ENCODE measurements at regions not wholly inside any gene's neighbourhood (a gene's known extent, or its start where the extent isn't known, plus 50 kb on each side); places are given as distances from the start of the nearest gene placed in this dataset.

GRCh38 chr4:110292994-110293744 is 94.8 kb upstream of the ELOVL6 start:
- H3K4me3 ChIP-seq = no peak overlapping the region

GRCh38 chr4:110290511-110290910 is 92.1 kb upstream of the ELOVL6 start:
- H3K4me3 ChIP-seq = no peak overlapping the region
- H3K27ac ChIP-seq = no peak overlapping the region

More at GRCh38 chr4:110292994-110293744, 94.8 kb upstream of the ELOVL6 start:
- H3K27ac ChIP-seq = no peak overlapping the region

- Histone ChIP-seq H3K27ac (no peak overlapping the region), H3K4me3 (no peak overlapping the region)
Measured at GRCh38 chr4:110289601-110290100, 91.2 kb upstream of the ELOVL6 start.

- H3K27ac ChIP-seq = no peak overlapping the region
Measured at GRCh38 chr4:110287130-110287529, 88.7 kb upstream of the ELOVL6 start.

GRCh38 chr4:110278127-110278526 is 79.7 kb upstream of the ELOVL6 start:
- Histone ChIP-seq H3K27ac (no peak overlapping the region), H3K4me3 (no peak overlapping the region)

More at GRCh38 chr4:110287130-110287529, 88.7 kb upstream of the ELOVL6 start:
- no peak overlapping the region for H3K4me3 ChIP-seq

GRCh38 chr4:110275871-110276270 is 77.5 kb upstream of the ELOVL6 start:
- Histone ChIP-seq H3K27ac (no peak overlapping the region), H3K4me3 (no peak overlapping the region)

GRCh38 chr4:110271986-110272385 is 73.6 kb upstream of the ELOVL6 start:
- H3K4me3 ChIP-seq = no peak overlapping the region
- no peak overlapping the region for H3K27ac ChIP-seq

- no peak overlapping the region for H3K27ac ChIP-seq
- no peak overlapping the region for H3K4me3 ChIP-seq
Measured at GRCh38 chr4:110270492-110271197, 72.2 kb upstream of the ELOVL6 start.

- no peak overlapping the region for H3K27ac ChIP-seq
- H3K4me3 ChIP-seq = no peak overlapping the region
Measured at GRCh38 chr4:110268790-110269189, 70.4 kb upstream of the ELOVL6 start.

- Histone ChIP-seq H3K4me3 (no peak overlapping the region), H3K27ac (no peak overlapping the region)
Measured at GRCh38 chr4:110268352-110268751, 69.9 kb upstream of the ELOVL6 start.

GRCh38 chr4:110266136-110266535 is 67.7 kb upstream of the ELOVL6 start:
- no peak overlapping the region for H3K4me3 ChIP-seq
- H3K27ac ChIP-seq = no peak overlapping the region

- Histone ChIP-seq H3K4me3 (no peak overlapping the region), H3K27ac (no peak overlapping the region)
Measured at GRCh38 chr4:110265001-110265400, 66.6 kb upstream of the ELOVL6 start.

- Histone ChIP-seq H3K27ac (no peak overlapping the region), H3K4me3 (no peak overlapping the region)
Measured at GRCh38 chr4:110260299-110260698, 61.9 kb upstream of the ELOVL6 start.

GRCh38 chr4:110250023-110250387 is 51.6 kb upstream of the ELOVL6 start:
- no peak overlapping the region for H3K27ac ChIP-seq
- no peak overlapping the region for H3K4me3 ChIP-seq

GRCh38 chr4:110248831-110249253 is 50.4 kb upstream of the ELOVL6 start:
- no peak overlapping the region for H3K27ac ChIP-seq

More at GRCh38 chr4:110248831-110249253, 50.4 kb upstream of the ELOVL6 start:
- H3K4me3 ChIP-seq = no peak overlapping the region

Data from skin epidermis (tissue), 12 donors.